HG03558 (cell line): ENCODE measurements at regions not wholly inside any gene's neighbourhood (a gene's known extent, or its start where the extent isn't known, plus 50 kb on each side); places are given as distances from the start of the nearest gene placed in this dataset.
"Not testable (repeated sequence)": the region's sequence is repeated elsewhere in the genome, so short reads cannot be mapped to it uniquely, and the experiment has no call there.

Experiments
- ATAC-seq: cut with Tn5 transposase; IDR thresholded peaks from one replicate; pipeline ENCODE4 v1.9.1; 2021; ENCODE audit warnings: moderate number of reproducible peaks; ENCODE audit not compliant: unreplicated experiment; ENCODE audit errors: extremely low read depth

GRCh38 chr6:82506526-82506925 is 142.9 kb downstream of the TPBG start:
- no peak for ATAC-seq

DNA sequence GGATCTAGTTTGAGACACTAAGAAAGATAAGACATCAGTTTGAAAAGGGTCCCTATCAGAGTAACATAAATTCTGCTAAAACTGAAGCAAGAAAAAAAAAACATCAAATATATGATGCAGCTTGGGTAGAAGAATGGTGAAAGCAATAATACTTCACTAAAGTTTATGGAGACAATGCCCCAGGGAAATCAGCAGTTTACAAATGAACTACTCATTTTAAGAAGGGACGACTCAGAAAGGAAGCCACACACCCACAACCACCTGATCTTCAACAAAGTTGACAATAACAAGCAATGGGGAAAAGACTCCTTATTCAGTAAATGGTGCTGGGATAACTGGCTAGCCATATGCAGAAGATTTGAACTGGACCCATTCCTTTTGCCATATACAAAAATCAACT is 143.5 kb downstream of the TPBG start:
- no peak for ATAC-seq

DNA sequence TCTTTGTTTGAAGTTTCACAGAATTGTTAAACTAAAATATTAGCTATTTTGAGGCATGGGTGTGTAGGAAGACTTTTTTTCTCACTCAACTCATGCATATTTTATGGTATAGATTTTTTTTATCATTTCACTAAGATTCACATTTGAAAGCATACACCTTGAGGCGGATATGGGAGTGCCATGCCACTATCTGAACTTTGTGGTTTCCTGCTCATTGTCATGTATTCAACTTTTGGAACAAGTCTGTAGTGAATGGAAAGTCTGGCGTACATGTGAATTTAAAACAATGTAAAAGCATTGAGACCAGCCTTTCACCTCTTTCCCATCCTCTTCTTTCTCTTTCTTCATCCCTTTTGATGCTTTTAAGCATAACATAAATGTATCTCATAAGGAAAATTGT is 147.9 kb downstream of the TPBG start:
- no peak for ATAC-seq

DNA sequence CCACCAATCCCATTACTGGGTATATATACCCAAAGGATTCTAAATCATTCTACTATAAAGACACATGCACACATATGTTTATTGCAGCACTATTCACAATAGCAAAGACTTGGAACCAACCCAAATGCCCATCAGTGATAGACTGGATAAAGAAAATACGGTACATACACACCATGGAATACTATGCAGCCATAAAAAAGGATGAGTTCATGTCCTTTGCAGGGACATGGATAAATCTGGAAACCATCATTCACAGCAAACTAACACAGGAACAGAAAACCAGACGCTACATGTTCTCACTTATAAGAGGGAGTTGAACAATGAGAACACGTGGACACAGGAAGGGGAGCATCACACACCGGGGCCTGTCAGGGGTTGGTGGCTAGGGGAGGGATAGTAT is 154.3 kb downstream of the TPBG start:
- not testable (repeated sequence) for ATAC-seq

DNA sequence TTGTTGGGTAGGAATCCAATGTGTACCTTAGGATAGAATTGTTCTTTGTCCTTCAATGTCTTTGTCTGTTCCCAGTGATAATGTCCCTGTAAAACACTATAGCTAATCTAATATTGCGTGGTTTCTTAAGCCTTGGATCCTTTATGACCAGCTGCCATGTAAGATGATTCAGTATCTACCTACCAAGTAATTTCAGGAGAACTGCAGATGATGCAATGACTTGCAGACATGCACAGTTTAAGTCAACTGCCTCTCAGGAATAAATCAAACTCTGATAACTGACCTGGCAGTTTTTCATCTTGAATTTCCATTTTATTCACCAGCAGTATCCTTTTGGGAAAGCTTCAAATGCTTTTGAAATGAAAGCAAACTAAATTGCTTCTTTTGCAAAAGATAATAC is 157.8 kb downstream of the TPBG start:
- no peak for ATAC-seq

DNA sequence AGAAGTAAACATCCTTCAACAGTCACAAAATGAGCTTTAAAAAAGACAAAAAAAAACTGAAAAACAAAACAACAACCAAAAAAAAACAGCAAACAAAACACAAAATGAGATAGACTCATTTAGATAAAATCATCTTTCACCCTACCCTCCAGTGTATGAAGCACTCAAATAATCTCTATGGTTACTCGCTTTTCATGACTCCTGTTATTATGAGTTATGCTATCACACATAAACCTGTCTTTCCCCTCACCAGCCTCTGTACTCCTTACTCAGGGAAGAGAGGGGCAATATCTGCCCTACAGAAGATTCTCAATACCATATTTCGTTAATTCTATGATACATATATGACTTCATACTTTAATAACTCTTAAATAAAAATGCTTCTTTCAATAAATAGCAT is 158.2 kb downstream of the TPBG start:
- ATAC-seq: no peak

GRCh38 chr6:82524031-82524430 is 160.4 kb downstream of the TPBG start:
- ATAC-seq: no peak

DNA sequence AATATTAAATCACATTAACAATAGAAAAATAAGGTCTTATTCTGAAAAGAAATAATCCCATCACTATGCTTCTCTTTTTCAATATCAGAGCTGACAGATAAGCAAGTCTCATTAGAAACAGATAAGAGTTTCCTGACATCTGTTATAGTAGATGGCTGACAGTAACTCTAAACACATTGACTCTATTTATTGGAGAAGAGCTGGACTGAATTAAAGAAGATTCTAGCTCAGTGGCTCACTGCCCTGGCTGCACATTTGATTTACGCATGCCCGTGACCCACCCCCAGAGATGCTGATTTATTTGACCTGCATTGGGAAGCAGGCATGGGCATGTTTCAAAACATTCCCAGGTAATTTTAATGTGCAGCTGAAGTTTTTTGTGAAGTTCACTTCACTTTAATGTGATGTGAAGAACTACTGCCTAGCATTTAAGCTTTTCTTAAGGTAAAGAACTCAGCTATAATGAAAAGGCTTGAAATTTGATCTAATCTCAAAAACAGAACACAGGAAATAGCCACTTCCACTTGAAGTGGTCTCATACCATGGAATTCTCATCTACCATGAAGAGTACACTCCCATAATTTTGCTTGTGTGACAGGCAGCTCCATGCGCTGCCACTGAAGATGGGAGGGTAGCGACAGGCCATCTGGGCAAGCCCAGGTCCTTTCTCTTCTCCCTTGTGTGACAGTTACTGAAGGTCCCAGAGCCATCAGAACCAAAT is 162.3 kb downstream of the TPBG start:
- no peak for ATAC-seq

GRCh38 chr6:82529960-82530460 is 166.4 kb downstream of the TPBG start:
- ATAC-seq: not testable (repeated sequence)

DNA sequence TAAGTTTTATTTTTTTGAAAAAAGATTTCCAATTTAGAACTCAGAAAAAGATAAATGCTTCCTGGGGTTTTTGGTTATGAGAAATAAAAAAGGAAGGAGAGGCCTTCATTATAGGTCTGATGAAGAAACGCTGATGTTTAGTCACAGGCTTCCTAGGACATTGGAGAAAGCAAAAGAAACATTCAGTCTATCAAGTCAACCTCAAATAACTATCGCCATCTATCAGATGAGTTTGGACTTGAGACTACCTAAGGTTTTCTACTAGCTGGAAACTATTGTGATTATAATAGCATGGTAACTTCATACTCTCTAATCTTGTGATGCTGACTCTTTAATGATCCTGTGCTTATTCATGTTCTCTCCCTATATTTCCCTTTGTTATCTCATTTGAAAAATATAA is 171.3 kb downstream of the TPBG start:
- ATAC-seq: no peak

DNA sequence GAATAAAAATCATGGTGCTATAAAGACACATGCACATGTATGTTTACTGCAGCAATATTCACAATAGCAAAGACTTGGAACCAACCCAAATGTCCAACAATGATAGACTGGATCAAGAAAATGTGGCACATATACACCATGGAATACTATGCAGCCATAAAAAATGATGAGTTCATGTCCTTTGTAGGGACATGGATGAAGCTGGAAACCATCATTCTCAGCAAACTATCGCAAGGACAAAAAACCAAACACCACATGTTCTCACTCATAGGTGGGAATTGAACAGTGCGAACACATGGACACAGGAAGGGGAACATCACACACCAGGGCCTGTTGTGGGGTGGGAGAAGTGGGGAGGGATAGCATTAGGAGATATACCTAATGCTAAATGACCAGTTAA is 185.9 kb downstream of the TPBG start:
- not testable (repeated sequence) for ATAC-seq

GRCh38 chr6:82551311-82551710 is 187.7 kb downstream of the TPBG start:
- not testable (repeated sequence) for ATAC-seq

DNA sequence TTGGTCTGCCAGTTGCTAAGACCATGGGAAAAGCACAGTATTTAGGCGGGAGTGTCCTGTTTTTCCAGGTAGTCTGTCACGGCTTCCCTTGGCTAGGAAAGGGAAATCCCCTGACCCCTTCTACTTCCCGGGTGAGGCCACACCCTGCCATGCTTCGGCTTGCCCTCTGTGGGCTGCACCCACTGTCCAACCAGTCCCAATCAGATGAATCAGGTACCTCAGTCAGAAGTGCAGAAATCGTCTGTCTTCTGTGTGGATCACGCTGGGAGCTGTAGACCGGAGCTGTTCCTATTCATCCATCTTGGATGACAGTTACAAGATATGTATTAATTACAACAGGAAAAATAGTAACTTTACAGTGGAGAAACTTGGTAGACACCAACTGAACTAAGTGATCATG is 188.2 kb downstream of the TPBG start:
- no peak for ATAC-seq

GRCh38 chr6:82553863-82554531 is 190.4 kb downstream of the TPBG start:
- no peak for ATAC-seq

GRCh38 chr6:82554666-82555065 is 191.0 kb downstream of the TPBG start:
- ATAC-seq: no peak

- no peak for ATAC-seq
These were observed 192.2 kb downstream of the TPBG start for GRCh38 chr6:82555801-82556200.

DNA sequence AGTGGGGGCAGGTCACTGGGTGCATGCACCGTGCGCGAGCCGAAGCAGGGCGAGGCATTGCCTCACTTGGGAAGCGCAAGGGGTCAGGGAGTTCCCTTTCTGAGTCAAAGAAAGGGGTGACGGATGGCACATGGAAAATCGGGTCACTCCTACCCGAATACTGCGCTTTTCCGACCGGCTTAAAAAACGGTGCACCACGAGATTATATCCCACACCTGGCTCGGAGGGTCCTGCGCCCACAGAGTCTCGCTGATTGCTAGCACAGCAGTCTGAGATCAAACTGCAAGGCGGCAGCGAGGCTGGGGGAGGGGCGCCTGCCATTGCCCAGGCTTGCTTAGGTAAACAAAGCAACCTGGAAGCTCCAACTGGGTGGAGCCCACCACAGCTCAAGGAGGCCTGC is 194.9 kb downstream of the TPBG start:
- not testable (repeated sequence) for ATAC-seq

GRCh38 chr6:82567621-82568020 is 204.0 kb downstream of the TPBG start:
- ATAC-seq: no peak

DNA sequence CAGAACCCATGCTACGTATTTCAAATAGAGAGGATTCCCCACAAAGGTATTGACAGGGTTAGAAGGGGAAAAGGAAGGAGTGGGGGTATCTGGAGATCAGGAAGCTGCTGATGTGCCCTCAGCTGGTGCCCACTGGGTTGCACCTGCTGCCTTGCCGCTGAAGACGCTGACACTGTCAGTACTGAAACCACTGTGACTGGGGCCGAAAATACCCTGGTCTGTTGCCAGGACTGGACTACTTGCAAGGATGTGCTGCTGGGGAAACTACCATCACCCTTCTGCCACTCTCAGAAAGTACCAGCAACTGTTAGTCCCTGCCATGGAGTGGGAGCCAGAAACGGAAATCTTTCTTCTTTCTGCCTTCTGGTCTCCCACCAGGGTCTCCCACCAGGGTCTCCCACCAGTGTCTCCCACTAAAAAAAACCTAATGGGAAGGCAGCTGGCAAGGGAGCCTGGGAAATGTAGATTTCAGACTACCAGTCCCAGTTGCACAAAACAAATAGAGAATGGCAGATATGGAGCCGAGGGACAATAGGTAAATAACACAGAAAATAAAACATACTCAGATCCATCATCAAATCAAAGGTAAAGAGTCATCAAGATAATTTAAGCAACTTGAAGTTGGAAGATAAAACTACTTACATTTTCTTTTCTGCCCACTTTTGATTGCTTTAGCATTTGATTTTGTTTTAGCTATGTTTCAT is 204.8 kb downstream of the TPBG start:
- ATAC-seq: peak; percentile 93

DNA sequence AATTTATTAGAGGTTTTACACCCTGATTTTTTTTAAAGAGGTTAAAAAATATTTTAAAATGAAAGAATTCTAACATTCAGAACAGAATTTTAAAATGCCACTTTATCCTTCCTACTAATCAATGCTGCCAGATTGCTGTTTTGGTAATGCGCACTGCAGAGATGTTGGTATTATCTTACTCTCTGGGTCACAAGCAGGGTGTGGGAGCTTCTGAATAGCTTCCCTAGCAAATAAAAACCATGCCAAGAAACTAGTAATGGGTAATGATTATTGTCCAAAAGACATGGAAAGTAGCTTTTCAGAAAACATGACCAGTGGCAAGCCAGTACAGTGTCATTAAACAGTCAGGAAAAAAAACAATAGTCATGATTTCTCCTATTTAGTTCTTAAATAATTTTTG is 205.4 kb downstream of the TPBG start:
- ATAC-seq: no peak

GRCh38 chr6:82570083-82570482 is 206.5 kb downstream of the TPBG start:
- no peak for ATAC-seq
